ENCODE measurements at regions not wholly inside any gene's neighbourhood (a gene's known extent, or its start where the extent isn't known, plus 50 kb on each side); places are given as distances from the start of the nearest gene placed in this dataset.

DNA sequence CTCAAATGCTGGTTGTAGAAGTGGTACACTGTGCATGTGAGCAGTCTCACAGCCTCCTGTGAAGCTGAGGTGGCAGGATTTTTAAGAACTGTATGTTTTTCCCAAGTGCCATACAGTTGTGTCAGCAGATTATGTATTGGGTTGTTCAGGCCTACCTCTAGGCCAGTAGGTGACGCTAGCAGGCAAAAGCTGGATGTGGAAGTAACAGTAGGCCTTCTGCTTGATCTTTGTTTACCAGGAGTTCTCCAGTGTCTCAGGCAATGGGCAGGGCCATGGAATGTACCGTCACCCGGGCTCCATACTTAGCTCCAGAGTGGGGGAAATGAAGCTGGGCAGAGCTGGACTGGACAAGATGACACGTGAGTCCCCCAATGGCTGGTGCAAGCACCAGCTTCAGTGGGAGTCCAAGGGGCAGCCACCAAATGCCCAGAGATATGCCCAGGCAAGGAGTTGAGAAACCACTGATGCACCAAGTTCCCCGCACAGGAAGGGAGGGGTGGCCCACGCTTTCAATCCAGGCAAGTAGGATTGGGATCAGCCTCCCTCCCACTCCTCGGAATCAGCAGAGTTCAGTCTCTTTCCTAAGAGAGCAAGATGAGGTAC lies 289.7 kb downstream of the HTR1B start:
- TF ChIP-seq, protein P1, sequence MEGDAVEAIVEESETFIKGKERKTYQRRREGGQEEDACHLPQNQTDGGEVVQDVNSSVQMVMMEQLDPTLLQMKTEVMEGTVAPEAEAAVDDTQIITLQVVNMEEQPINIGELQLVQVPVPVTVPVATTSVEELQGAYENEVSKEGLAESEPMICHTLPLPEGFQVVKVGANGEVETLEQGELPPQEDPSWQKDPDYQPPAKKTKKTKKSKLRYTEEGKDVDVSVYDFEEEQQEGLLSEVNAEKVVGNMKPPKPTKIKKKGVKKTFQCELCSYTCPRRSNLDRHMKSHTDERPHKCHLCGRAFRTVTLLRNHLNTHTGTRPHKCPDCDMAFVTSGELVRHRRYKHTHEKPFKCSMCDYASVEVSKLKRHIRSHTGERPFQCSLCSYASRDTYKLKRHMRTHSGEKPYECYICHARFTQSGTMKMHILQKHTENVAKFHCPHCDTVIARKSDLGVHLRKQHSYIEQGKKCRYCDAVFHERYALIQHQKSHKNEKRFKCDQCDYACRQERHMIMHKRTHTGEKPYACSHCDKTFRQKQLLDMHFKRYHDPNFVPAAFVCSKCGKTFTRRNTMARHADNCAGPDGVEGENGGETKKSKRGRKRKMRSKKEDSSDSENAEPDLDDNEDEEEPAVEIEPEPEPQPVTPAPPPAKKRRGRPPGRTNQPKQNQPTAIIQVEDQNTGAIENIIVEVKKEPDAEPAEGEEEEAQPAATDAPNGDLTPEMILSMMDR (IDR thresholded peaks at IDR 0.05): no peak
- no peak for TF ChIP-seq POLR2A (IDR thresholded peaks at IDR 0.05)
